SK-N-MC (cell line): ENCODE measurements at regions not wholly inside any gene's neighbourhood (a gene's known extent, or its start where the extent isn't known, plus 50 kb on each side); places are given as distances from the start of the nearest gene placed in this dataset.

ENCODE experiments used
- DNase-seq: peaks from one replicate; pipeline ENCODE4 v3.0.0-alpha.2; 2011; ENCODE audit warnings: low read depth, low spot score
- H3K27ac ChIP-seq: fragments of 200-600 bp; sonication (generic); 2 replicates; pipeline ENCODE4 v1.5.1; 2016; ENCODE audit warnings: mixed run types
- H3K36me3 ChIP-seq: fragments of 200-600 bp; sonication (generic); 2 replicates; pipeline ENCODE4 v1.6.1; 2017; ENCODE audit warnings: antibody characterized with exemption, low read length, mixed read lengths; ENCODE audit not compliant: insufficient read depth
- H3K4me3 ChIP-seq: fragments of 200-600 bp; sonication (generic); 2 replicates; pipeline ENCODE4 v1.5.1; 2016
- H3K9ac ChIP-seq: fragments of 200-600 bp; sonication (generic); 2 replicates; pipeline ENCODE4 v1.8.0; 2017; ENCODE audit warnings: mixed run types, mixed read lengths; ENCODE audit not compliant: insufficient read length
- H3K9me3 ChIP-seq: fragments of 200-600 bp; sonication (generic); 2 replicates; pipeline ENCODE4 v1.6.1; 2017; ENCODE audit warnings: low read depth, mild to moderate bottlenecking, antibody characterized with exemption, low read length, moderate library complexity, mixed read lengths
- EZH2 ChIP-seq: fragments of 200-600 bp; sonication (generic); IDR thresholded peaks from one replicate; pipeline ENCODE4 v1.6.1; 2017; ENCODE audit warnings: antibody characterized with exemption
- FOXP2 ChIP-seq: optimal IDR thresholded peaks from 2 replicates; pipeline ENCODE3; 2011; ENCODE audit warnings: mild to moderate bottlenecking, moderate library complexity; ENCODE audit not compliant: insufficient read depth; ENCODE audit errors: extremely low read length, control extremely low read depth
- POLR2AphosphoS5 ChIP-seq: IDR thresholded peaks from 2 replicates; pipeline ENCODE4 v1.6.1; 2012; ENCODE audit warnings: mild to moderate bottlenecking, low read depth, low read length, borderline replicate concordance

- H3K4me3 ChIP-seq = no peak overlapping the region
- no peak overlapping the region for H3K27ac ChIP-seq
- no peak overlapping the region for H3K9ac ChIP-seq
- no peaks in the 10 kb centered on the region for H3K9me3 ChIP-seq
- no peaks in the 10 kb centered on the region for H3K36me3 ChIP-seq
- no peak for TF ChIP-seq EZH2
- no peak for DNase-seq
These were observed 108.1 kb downstream of the MAP3K21 start for GRCh38 chr1:233435622-233436021.

DNA sequence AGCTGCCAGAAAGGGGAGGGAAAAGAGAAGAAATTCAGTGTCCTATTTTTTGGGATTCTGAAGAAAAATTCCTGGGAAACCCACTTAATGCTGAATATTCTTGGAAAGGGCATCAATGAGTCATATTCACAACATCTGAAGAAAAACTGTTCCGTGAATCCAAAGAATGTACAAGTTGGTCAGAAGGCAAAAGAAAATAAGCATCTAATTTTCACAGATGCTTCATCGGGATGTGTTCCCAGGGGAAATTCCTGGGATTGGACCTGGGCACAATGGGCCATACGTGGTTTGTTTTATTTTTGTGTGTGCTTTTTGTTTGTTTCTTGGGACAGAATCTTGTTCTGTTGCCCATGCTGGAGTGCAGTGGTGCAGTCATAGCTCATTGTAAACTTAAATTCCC, 112.2 kb downstream of the MAP3K21 start:
- DNase-seq = no peak
- H3K27ac ChIP-seq = no peak overlapping the region

DNA sequence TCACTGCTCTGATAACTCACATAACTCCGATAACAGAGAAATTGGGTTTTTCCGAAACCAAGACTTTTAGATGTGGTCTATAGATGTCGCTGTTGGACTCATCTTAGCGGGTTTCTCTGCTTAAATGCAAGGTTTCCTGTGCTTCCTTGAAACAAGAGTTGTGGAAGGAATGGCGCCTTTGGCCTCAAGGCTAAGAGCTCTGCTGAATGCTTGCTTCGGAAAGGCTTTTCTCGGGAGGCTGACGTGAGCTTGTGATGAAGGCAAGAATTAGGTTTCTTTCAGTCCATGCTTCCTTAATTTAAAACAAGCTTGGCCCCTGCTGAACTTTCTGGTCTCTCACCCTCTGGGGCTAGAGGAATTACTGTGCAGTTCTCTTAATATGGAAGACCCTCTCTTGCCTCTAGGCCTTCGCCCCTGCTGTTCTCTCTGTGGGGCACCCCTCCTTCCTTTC, 113.5 kb downstream of the MAP3K21 start:
- Histone ChIP-seq H3K36me3 (no peaks in the 10 kb centered on the region), H3K4me3 (no peak overlapping the region), H3K9me3 (no peaks in the 10 kb centered on the region), H3K27ac (no peak overlapping the region), H3K9ac (no peak overlapping the region)
- peak; percentile 42 for DNase-seq
- TF ChIP-seq EZH2 (no peak), FOXP2 (no peak), POLR2AphosphoS5 (no peak)

More for the DNA sequence above, 112.2 kb downstream of the MAP3K21 start:
- no peaks in the 10 kb centered on the region for H3K9me3 ChIP-seq
- H3K4me3 ChIP-seq = no peak overlapping the region
- no peak overlapping the region for H3K9ac ChIP-seq
- no peaks in the 10 kb centered on the region for H3K36me3 ChIP-seq
- no peak for TF ChIP-seq FOXP2
- TF ChIP-seq EZH2 = no peak
- no peak for TF ChIP-seq POLR2AphosphoS5

- no peak overlapping the region for H3K9ac ChIP-seq
These were observed 114.7 kb downstream of the MAP3K21 start for GRCh38 chr1:233442026-233442780.

DNA sequence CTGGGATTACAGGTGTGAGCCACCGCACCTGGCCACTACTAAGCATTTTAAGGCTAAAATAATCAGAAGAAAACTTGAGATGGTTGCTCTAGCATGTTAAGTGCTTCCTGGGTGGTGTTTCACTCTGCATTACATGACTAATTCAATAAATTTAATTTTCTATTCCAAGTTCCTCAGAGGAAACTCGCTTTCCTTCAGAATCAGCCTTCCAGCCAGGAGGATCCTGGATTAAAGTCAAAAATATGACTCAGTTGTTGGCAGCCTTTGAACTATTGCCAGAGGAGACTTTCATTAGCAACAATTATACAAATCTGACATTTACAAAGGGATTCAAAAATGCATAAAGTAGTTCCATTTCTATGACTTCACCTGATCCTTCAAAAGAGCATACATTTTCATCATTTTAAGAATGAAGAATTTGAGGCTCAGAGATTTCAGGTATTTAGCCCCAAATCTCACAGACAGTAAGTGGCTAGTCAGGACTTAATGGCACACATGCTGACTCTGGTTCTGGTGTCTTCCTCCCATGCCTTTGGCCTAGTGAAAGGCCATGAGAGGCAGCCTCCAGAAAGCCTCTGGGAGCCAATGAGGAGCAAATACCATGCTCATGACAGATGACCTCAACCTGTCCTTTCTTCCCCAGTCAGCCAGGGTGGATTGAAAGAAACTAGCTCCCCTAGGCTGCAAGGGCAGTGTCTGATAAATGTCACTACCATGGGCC, 115.7 kb downstream of the MAP3K21 start:
- Histone ChIP-seq H3K36me3 (no peaks in the 10 kb centered on the region), H3K9ac (no peak overlapping the region), H3K4me3 (no peak overlapping the region), H3K27ac (no peak overlapping the region), H3K9me3 (no peaks in the 10 kb centered on the region)
- no peak for DNase-seq
- TF ChIP-seq FOXP2 = no peak
- no peak for TF ChIP-seq POLR2AphosphoS5

More at GRCh38 chr1:233442026-233442780, 114.7 kb downstream of the MAP3K21 start:
- TF ChIP-seq EZH2 = no peak
- TF ChIP-seq POLR2AphosphoS5 = no peak
- TF ChIP-seq FOXP2 = no peak
- H3K36me3 ChIP-seq = no peaks in the 10 kb centered on the region
- H3K4me3 ChIP-seq = no peak overlapping the region
- H3K27ac ChIP-seq = no peak overlapping the region
- H3K9me3 ChIP-seq = no peaks in the 10 kb centered on the region
- no peak for DNase-seq

DNA sequence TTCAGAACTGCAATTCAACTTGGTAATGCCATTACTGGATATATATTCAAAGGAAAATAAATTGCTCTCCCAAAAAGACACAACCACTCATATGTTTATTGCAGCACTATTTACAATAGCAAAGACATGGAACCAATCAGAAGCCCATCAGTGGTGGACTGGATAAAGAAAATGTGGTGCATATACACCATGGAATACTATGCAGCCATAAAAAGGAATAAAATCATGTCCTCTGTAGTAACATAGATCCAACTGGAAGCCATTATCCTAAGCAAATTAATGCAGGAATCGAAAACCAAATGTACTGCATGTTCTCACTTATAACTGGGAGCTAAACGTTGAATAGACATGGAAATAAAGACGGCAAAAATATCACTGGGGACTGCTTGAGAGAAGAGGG, 117.0 kb downstream of the MAP3K21 start:
- no peak for DNase-seq
- Histone ChIP-seq H3K27ac (no peak overlapping the region), H3K36me3 (no peaks in the 10 kb centered on the region), H3K9me3 (no peaks in the 10 kb centered on the region), H3K9ac (no peak overlapping the region), H3K4me3 (no peak overlapping the region)
- no peak for TF ChIP-seq POLR2AphosphoS5
- no peak for TF ChIP-seq EZH2
- TF ChIP-seq FOXP2 = no peak

DNA sequence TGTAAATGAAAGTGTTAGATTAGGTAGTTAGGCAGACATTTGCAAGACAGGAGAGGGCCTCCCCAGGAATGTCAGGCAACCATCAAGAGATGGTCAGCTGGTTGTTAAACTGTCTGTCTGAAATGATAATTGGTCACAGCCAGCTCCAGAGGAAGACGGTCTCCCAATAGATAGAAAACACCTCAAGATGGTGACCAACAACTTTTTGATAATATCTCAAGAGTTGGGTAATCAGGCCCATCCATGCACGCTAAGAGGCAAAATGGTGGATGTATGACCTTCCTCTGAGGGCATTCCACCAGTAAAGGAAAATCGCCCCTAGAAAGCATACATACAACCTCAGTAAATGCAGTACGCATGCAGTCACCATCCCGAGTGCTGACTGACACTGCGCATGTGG, 118.2 kb downstream of the MAP3K21 start:
- no peaks in the 10 kb centered on the region for H3K9me3 ChIP-seq
- H3K27ac ChIP-seq = no peak overlapping the region
- H3K36me3 ChIP-seq = no peaks in the 10 kb centered on the region
- H3K9ac ChIP-seq = no peak overlapping the region
- DNase-seq = no peak
- TF ChIP-seq POLR2AphosphoS5 (no peak), FOXP2 (no peak), EZH2 (no peak)
- H3K4me3 ChIP-seq = no peak overlapping the region

- Histone ChIP-seq H3K9me3 (no peaks in the 10 kb centered on the region), H3K4me3 (no peak overlapping the region), H3K27ac (no peak overlapping the region), H3K9ac (no peak overlapping the region), H3K36me3 (no peaks in the 10 kb centered on the region)
- DNase-seq = no peak
- TF ChIP-seq EZH2 = no peak
- TF ChIP-seq POLR2AphosphoS5 = no peak
These were observed 119.4 kb downstream of the MAP3K21 start for GRCh38 chr1:233446935-233447334.
